HG02885 (cell line): ENCODE measurements at regions not wholly inside any gene's neighbourhood (a gene's known extent, or its start where the extent isn't known, plus 50 kb on each side); places are given as distances from the start of the nearest gene placed in this dataset.

Experiments
- ATAC-seq: cut with Tn5 transposase; IDR thresholded peaks from one replicate; pipeline ENCODE4 v1.9.1; 2021; ENCODE audit warnings: mild to moderate bottlenecking; ENCODE audit not compliant: unreplicated experiment, poor library complexity

- no peak for ATAC-seq
Observed at GRCh38 chr5:39863926-39864552, 439.3 kb upstream of the DAB2 start.

DNA sequence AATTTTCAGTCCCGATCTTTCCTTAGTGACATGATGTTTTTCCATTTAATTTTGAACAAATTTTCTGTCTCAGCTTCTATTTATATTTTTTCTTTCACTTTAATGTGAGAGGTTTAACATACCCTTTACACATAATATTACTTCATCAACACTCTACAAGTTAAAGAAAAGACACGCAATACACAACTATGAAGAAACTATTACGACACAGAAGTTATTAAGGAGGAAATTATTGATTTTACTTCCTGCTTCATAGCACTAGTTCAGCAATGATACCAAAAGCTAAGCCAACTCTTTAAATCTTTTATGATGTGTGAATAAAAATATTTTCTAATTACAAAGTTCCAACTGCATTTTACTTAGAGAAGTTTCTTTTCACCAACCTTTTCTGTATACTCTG lies 432.3 kb upstream of the DAB2 start:
- ATAC-seq: no peak

DNA sequence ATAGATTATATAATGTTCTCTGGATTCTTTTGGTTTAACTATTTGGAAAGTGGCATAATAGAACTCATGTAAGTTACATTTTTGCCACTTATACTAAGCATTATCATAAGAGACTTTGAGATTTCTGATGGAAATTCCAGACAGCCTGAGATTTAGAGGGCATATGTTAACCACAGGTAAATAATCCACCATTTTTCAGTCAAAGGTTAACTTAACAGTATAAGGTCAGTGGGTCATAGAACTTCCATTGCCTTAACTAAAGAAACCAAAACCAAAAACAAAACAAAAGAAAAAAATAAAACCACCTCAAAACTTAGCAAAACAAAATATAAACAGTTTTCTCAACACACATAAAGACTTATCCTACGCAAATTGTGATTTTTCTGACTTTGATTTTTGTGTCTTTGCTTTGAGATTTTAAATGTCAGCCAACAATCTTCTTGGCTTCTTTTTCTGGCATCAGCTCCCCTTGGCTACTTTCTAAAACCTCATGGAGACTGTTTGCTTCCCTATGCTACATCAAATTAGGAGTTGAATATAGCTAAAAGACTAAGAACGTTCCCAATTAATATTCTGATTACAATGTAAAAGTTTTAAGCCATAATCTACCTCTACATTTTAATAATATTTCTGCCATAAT lies 430.1 kb upstream of the DAB2 start:
- no peak for ATAC-seq

DNA sequence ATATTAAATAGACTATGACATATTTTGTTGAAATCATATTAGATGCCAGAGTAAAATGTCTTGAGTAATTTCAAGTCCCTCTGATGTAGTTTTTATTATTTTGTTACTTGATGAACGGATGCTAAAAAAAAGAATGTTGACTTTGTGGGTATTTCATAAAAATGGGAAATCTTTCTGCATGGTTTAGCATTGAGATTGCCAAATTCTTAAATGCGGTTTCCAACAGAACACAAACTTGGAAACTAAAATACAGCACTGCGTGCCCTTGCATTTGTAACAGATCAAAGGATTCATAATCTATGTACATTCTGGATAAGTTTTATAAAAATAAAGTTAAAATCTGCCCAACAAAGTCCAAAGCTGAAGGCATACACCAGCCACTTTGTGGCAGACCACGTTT lies 425.5 kb upstream of the DAB2 start:
- no peak for ATAC-seq

DNA sequence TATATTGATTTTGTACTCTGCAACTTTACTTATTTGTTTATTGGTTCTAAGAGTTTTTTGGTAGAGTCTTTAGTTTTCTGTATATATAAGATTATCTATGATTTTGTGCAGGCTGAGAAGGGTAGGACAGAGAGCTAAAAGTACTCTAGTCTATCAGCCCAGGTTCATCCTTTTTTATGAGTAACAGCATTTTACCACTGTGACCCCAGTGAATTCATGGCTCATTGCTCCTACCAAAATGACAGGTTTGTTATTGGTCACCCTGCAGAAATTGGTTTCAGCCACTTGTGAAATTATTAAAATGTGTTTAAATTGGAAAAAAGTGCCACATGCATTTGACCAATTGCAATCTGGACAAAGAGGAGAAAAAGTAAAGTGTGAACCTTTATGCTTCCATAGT lies 421.4 kb upstream of the DAB2 start:
- no peak for ATAC-seq

GRCh38 chr5:39843767-39844166 lies 419.0 kb upstream of the DAB2 start:
- ATAC-seq: no peak

- ATAC-seq: no peak
Observed at GRCh38 chr5:39835371-39835770, 410.6 kb upstream of the DAB2 start.

DNA sequence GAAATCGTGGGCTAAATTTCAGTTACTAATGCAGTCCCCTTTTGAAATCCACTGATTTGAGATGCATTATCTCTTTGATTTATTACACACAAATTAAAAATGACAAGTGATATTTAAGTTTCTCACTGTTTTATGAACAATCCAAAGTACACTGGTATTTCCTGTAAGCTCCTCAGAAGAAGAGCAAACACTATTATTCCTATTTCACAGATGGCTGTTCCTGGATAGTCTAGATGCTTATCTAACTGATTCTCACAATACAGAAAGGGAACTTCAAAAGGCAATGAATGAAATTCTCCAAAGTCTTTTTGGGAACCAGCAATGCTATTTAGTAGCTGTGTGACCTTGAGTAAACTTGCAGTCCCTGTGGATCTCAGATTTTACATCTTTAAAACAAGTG lies 404.7 kb upstream of the DAB2 start:
- ATAC-seq: no peak

DNA sequence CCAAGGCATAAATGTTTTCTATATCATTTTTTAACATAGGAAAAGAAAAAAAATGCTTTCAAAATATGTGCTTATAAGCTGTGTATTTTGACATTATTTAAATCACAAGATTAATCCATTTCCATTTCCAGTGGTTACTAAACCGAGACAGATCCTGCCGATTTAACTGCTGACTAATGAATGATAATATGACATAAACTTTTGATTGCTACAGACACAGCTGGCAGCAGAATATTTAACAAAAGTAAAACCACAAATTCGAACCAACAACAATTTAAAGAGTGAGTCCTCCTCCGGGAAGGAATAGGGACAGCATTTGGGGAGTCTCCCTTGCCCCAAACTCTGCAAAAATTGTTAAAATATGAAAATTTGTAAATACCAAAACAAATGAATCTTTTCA lies 401.3 kb upstream of the DAB2 start:
- no peak for ATAC-seq

- ATAC-seq: no peak
Observed at GRCh38 chr5:39825301-39825700, 400.5 kb upstream of the DAB2 start.

- no peak for ATAC-seq
Observed at GRCh38 chr5:39822020-39822419, 397.2 kb upstream of the DAB2 start.

GRCh38 chr5:39816866-39817265 lies 392.1 kb upstream of the DAB2 start:
- ATAC-seq: no peak

DNA sequence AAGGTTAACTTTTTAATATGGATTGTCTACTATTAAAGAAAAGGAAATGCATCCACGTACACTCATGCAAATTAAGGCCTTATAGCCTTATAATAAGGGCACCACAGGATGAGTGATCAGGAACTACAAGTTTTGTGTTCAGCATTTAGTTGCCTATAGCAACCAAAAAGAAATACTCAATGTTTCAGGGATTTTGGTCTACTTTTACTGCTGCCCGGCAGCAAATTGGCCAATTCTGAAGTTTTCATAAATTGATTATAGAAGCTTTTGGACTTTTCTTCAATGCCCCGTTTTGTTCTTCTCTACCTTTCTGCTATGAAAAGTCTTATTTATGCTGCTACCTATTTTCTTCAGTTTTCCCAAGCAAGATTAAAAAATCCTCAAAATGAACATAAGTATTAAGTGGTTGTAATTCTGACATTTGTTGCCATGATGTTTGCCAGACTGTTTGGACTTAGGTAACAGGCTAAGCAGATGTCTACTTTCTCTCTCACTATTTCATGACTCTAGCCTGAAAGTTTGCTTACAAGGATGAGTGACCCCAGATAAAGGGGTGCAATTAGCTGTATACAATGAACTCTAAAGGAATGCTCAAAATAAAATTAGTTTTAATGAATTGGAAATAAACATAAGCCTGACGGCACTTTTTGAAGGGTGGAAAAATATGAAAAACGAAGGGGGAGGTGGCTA lies 391.5 kb upstream of the DAB2 start:
- no peak for ATAC-seq

DNA sequence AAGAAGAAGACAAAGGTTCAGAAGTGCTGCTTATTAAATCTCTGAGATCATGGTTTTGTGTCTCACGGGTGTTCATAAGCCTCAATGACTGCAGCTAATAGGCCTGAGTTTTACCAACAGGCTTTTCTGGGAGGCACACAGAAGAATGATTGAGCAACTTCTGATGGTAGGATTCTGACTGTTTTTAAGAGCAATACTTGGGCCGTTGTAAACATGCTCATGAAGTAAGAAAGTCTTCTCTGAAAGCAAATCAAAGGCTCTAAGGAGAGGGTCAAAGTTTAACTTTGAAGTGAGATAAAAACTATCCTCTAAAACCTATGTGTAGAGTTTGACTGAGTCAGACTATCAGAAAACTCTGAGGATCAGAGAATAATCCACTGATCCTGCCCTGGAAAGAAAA lies 390.9 kb upstream of the DAB2 start:
- ATAC-seq: no peak

GRCh38 chr5:39811381-39811780 lies 386.6 kb upstream of the DAB2 start:
- no peak for ATAC-seq

GRCh38 chr5:39808656-39809055 lies 383.9 kb upstream of the DAB2 start:
- no peak for ATAC-seq

- no peak for ATAC-seq
Observed at GRCh38 chr5:39801306-39801705, 376.5 kb upstream of the DAB2 start.

DNA sequence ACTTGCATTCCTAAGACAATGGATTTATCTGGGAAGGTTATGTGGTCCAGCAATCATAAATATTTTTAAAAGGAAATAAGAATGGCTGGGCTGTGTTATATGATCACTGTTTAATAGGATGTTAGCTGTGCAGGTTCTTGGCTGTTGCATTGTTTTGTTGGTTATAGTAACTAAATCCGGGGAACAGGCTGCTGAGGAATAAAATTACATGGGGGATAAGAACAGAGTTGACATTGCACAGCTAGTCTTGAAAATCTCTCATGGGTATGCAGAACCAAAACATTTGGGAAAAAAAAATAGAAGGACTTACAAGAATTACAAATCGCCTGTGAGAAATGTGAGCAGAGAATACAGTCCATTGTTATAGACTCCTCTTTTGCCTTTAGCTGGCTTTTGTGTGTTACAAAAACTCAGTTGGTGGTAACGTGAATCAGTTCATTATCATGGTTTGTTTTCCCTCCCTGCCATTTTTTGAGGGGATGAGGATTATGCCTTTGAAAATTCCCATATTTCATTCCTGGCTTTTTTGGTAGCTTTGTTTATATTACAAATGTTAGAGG lies 375.3 kb upstream of the DAB2 start:
- no peak for ATAC-seq

DNA sequence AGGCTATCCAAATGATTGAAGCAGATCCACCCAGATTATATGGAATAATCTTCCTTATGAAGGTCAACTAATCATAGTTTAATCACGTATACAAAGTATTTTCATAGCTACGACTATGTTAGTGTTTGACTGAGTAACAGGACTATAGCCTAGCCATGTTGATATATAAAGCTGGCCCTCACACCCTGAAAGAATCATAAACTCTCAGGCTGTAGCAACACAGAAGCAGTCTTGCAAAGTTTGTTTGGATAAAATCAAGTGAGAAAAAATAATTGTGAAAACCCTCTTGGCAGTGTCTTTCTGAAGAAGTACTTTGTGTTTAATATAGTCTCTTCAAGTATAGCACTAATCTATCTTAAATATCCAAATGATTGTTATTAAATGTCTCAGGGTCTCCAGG lies 374.5 kb upstream of the DAB2 start:
- ATAC-seq: no peak

DNA sequence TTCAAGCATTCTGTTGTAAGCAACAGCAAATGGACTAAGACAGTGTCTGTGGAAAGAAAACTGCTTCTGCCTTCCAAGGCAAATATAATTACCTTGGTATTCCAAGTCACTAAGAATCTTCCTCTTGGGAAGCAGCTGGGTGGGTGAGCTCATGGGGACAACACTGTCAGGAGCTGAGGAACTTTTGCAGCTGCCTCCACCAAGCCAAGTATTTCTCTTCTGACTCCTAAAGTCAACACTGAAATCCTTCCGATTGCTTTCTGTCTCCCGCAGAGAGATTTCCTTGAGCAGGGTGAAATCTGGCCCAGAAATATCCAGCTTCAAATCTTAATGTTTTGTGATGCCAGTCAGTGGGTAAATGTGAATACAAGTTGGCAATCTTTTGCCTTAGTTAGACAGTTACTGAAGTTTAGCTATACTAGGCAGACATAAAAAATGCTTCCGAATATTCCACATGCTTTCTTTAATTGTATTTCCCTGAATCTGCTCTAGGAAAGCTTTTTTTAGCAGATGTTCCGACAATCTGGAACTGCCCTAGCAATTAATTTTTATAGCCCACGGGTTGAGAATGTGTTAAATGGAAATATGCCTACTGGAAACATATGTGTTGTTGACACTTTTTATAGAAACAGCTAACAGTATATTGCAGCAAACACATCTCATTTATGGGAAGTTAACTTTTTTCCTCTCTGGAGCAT lies 369.9 kb upstream of the DAB2 start:
- no peak for ATAC-seq

DNA sequence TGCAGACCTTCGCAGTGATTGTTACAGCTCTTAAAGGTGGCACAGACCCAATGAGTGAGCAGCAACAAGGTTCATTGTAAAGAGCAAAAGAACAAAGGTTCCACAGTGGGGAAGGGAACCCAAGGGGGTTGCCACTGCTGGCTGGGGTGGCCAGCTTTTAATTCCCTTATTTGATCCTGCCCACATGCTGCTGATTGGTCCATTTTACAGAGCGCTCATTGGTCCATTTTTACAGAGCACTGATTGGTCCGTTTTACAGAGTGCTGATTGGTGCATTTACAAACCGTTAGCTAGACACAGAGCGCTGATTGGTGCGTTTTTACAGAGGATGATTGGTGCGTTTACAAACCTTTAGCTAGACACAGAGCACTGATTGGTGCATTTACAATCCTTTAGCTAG lies 360.6 kb upstream of the DAB2 start:
- ATAC-seq: no peak
